A549 (cell line): ENCODE measurements at regions not wholly inside any gene's neighbourhood (a gene's known extent, or its start where the extent isn't known, plus 50 kb on each side); places are given as distances from the start of the nearest gene placed in this dataset.
"Not testable (repeated sequence)": the region's sequence is repeated elsewhere in the genome, so short reads cannot be mapped to it uniquely, and the experiment has no call there.

Experiments
- ATAC-seq, 2 experiments: fragments of 200-7000 bp in 1 of 2; fragments of >200 bp in 1 of 2; cut with Nextera tagmentation in 1 of 2; cut with Tn5 transposase in 1 of 2; 3 replicates each; pipeline versions ENCODE4 v1.8.0 to v1.9.1; 2018 to 2020; ENCODE audit warnings: mild to moderate bottlenecking in 1 of 2, moderate library complexity in 1 of 2
- CTCF ChIA-PET: fragments of 300-600 bp; sonication (Branson Sonifier 250); formaldehyde crosslinking; extraction: SDS; loops from one replicate; lab custom pipeline; 2021; ENCODE audit warnings: antibody characterized with exemption, inconsistent platforms; lab: Yijun Ruan, JAX
- POLR2A ChIA-PET: fragments of 350-600 bp; formaldehyde crosslinking; extraction: SDS; loops from one replicate; lab custom pipeline; 2021; ENCODE audit warnings: antibody characterized with exemption, inconsistent platforms; lab: Yijun Ruan, JAX
- DNase-seq, 2 experiments: peaks; one replicate each; pipeline versions ENCODE4 v3.0.0 to v3.0.0-alpha.2; 2011 to 2016; ENCODE audit warnings: low read depth in 1 of 2, low spot score in 1 of 2
- FAIRE-seq: peaks from 2 replicates; lab custom pipeline; 2011; peaks lifted over from hg19 to GRCh38; lab: Jason Lieb, UNC
- H3K27ac ChIP-seq, 2 experiments: fragments of >200 bp; sonication (Bioruptor Twin); formaldehyde crosslinking; 3 replicates each; pipeline ENCODE4 v1.5.1; 2016 to 2017
- H3K4me1 ChIP-seq: fragments of >200 bp; sonication (Bioruptor Twin); formaldehyde crosslinking; 3 replicates; pipeline ENCODE4 v1.6.1; 2016
- H3K4me2 ChIP-seq: fragments of >200 bp; sonication (Bioruptor Twin); formaldehyde crosslinking; 3 replicates; pipeline ENCODE4 v1.6.1; 2016
- H3K4me3 ChIP-seq: fragments of >200 bp; sonication (Bioruptor Twin); formaldehyde crosslinking; 3 replicates; pipeline ENCODE4 v1.5.1; 2016
- H3K9me3 ChIP-seq: fragments of >200 bp; sonication (Bioruptor Twin); formaldehyde crosslinking; 3 replicates; pipeline ENCODE4 v1.6.1; 2016
- CEBPB ChIP-seq, 2 experiments: fragments of >200 bp in 1 of 2; sonication (Bioruptor Twin) in 1 of 2; formaldehyde crosslinking in 1 of 2; IDR thresholded peaks; 2 replicates each; pipeline ENCODE4 v1.6.1; 2012 to 2016
- CHD4 ChIP-seq: fragments of 200-600 bp; sonication (generic); IDR thresholded peaks from 2 replicates; pipeline ENCODE4 v1.6.1; 2016; ENCODE audit warnings: antibody characterized with exemption, mild to moderate bottlenecking, borderline replicate concordance
- EP300 ChIP-seq, 2 experiments: fragments of >200 bp; sonication (Bioruptor Twin); formaldehyde crosslinking; IDR thresholded peaks; 2 replicates in 1 of 2; 3 replicates in 1 of 2; pipeline ENCODE4 v1.6.1; 2016 to 2017
- ESRRA ChIP-seq: fragments of 150-350 bp; IDR thresholded peaks from 2 replicates; pipeline ENCODE4 v1.6.1; 2014; ENCODE audit warnings: mild to moderate bottlenecking, low read length, borderline replicate concordance
- FOSB ChIP-seq: fragments of 250-450 bp; sonication (Bioruptor Pico); IDR thresholded peaks from 2 replicates; pipeline ENCODE4 v1.5.0; 2020; ENCODE audit warnings: mild to moderate bottlenecking, moderate library complexity
- GATA3 ChIP-seq: IDR thresholded peaks from 2 replicates; pipeline ENCODE4 v1.6.1; 2012; ENCODE audit warnings: borderline replicate concordance
- HDAC2 ChIP-seq: fragments of 200-600 bp; sonication (generic); IDR thresholded peaks from 2 replicates; pipeline ENCODE4 v1.6.1; 2016
- HOXB5 ChIP-seq: fragments of 250-450 bp; sonication (Bioruptor Pico); IDR thresholded peaks from 2 replicates; pipeline ENCODE4 v1.5.0; 2020; ENCODE audit warnings: mild to moderate bottlenecking, moderate library complexity
- JUNB ChIP-seq: fragments of >200 bp; sonication (Bioruptor Twin); formaldehyde crosslinking; IDR thresholded peaks from 2 replicates; pipeline ENCODE4 v1.6.1; 2016
- MAFK ChIP-seq: fragments of 450-650 bp; IDR thresholded peaks from 2 replicates; pipeline ENCODE4 v1.6.1; 2014; ENCODE audit not compliant: partially characterized antibody
- NPAS2 ChIP-seq: fragments of 250-450 bp; sonication (Bioruptor Pico); IDR thresholded peaks from 2 replicates; pipeline ENCODE4 v1.8.0; 2022; ENCODE audit warnings: mild to moderate bottlenecking, moderate library complexity, borderline replicate concordance
- PHF8 ChIP-seq: fragments of 200-600 bp; sonication (generic); IDR thresholded peaks from 2 replicates; pipeline ENCODE4 v1.6.1; 2016; ENCODE audit warnings: low read depth, mild to moderate bottlenecking, antibody characterized with exemption, moderate library complexity, borderline replicate concordance
- POLR2AphosphoS2 ChIP-seq: conservative IDR thresholded peaks from 2 replicates; pipeline ENCODE4 v1.6.1; 2012; ENCODE audit warnings: low read length, improper control_type of control experiment, inconsistent platforms
- RARB ChIP-seq: fragments of 250-450 bp; sonication (Bioruptor Pico); IDR thresholded peaks from 2 replicates; pipeline ENCODE4 v1.8.0; 2021; ENCODE audit warnings: mild to moderate bottlenecking, moderate library complexity
- RCOR1 ChIP-seq: fragments of 150-350 bp; IDR thresholded peaks from 2 replicates; pipeline ENCODE4 v1.6.1; 2014; ENCODE audit warnings: antibody characterized with exemption, low read length, low read depth
- TP53 ChIP-seq: fragments of 250-450 bp; sonication (Bioruptor Pico); IDR thresholded peaks from 2 replicates; pipeline ENCODE4 v1.5.0; 2021; ENCODE audit warnings: mild to moderate bottlenecking, moderate library complexity
- ZC3H11A ChIP-seq: fragments of 450-650 bp; IDR thresholded peaks from 2 replicates; pipeline ENCODE4 v1.6.1; 2014; ENCODE audit warnings: antibody characterized with exemption, mild to moderate bottlenecking
- ZFP36 ChIP-seq: fragments of 450-650 bp; IDR thresholded peaks from 2 replicates; pipeline ENCODE4 v1.6.1; 2014; ENCODE audit warnings: borderline replicate concordance; ENCODE audit not compliant: partially characterized antibody
- ZNF302 ChIP-seq: fragments of 250-450 bp; sonication (Bioruptor Pico); IDR thresholded peaks from 2 replicates; pipeline ENCODE4 v1.9.0; 2021; ENCODE audit warnings: inconsistent platforms, mild to moderate bottlenecking, moderate library complexity
- WGBS: methylation state at CpG from one replicate; pipeline ENCODE4 v1.1.6; 2017; ENCODE audit errors: missing lambda C conversion rate; 5-methylcytosine and 5-hydroxymethylcytosine counted together
- TF ChIP-seq, protein P1 (sequence below): fragments of 250-450 bp; sonication (Bioruptor Pico); IDR thresholded peaks from 2 replicates; pipeline ENCODE4 v1.5.0; 2021; ENCODE audit warnings: mild to moderate bottlenecking, moderate library complexity, borderline replicate concordance
- TF ChIP-seq, protein P2 (sequence below): fragments of 200-600 bp; sonication (generic); IDR thresholded peaks from 2 replicates; pipeline ENCODE4 v1.6.1; 2016; ENCODE audit warnings: antibody characterized with exemption, mild to moderate bottlenecking, moderate library complexity
- TF ChIP-seq, protein P3 (sequence below): IDR thresholded peaks from 2 replicates; pipeline ENCODE4 v1.6.1; 2012; ENCODE audit warnings: low read depth, borderline replicate concordance

DNA sequence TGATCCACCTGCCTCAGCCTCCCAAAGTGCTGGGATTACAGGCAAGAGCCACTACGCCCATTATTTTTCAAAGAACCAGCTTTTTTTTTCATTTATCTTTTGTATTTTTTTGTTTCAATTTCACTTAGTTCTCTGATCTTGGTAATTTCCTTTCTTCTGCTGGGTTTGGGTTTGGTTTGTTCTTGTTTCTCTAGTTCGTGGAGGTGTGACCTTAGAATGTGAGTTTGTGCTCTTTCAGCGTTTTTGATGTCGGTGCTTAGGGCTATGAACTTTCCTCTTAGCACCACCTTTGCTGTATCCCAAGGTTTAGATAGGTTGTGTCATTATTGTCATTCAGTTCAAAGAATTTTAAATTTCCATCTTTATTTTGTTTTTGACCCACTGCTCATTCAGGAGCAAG lies 86.7 kb upstream of the MSTN start:
- Histone ChIP-seq H3K9me3 (no peaks in the 10 kb centered on the region; the same call in 2 of the 3 replicates), H3K4me1 (no peaks in the 10 kb centered on the region), H3K4me2 (no peak overlapping the region), H3K27ac (no peak overlapping the region), H3K4me3 (no peak overlapping the region)
- CTCF ChIA-PET = interaction anchor here (1.4 kb wide), 1 partner anchor 16 kb away, joined by 5 read pairs; no protein-coding TSS in a partner anchor
- FAIRE-seq = no peak
- peak; percentile 8 for TF ChIP-seq MAFK
- TF ChIP-seq ESRRA = no peak
- WGBS = 73% methylated on average over 4 of the region's 4 CpGs
- POLR2A ChIA-PET = no interaction called here
- DNase-seq = no peak
- ATAC-seq = no peak

DNA sequence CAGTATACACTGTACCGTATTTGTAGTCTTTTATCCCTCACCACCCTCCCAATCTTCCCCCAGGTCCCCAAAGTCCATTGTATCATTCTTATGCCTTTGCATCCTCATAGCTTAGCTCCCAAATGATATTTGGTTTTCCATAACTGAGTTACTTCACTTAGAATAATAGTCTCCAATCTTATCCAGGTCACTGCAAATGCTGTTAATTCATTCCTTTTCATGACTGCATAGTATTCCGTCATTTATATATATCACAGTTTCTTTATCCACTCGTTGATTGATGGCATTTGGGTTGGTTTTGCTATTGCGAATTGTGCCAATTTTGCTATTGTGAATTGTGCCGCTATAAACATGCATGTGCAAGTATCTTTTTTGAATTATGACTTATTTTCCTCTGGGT lies 83.6 kb upstream of the MSTN start:
- POLR2A ChIA-PET = not testable (repeated sequence)
- WGBS = 49% methylated on average over 5 of the region's 5 CpGs

DNA sequence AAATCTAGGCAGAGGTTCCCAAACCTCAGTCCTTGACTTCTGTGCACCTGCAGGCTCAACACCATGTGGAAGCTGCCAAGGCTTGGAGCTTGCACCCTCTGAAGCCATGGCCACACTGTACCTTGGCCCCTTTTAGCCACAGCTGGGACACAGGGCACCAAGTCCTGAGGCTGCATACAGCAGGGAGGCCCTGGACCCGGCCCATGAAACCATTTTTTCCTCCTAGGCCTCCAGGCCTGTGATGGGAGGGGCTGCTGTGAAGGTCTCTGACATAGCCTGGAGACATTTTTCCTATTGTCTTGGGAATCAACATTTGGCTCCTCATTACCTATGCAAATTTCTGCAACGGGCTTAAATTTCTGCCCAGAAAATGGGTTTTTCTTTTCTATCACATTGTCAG lies 77.9 kb upstream of the MSTN start:
- H3K9me3 ChIP-seq, ATAC-seq, H3K4me3 ChIP-seq, H3K27ac ChIP-seq, DNase-seq, FAIRE-seq, POLR2A ChIA-PET, H3K4me2 ChIP-seq, CTCF ChIA-PET: not testable (repeated sequence)
- peak; percentile 97 for TF ChIP-seq ZFP36
- WGBS = 62% methylated on average over 2 of the region's 2 CpGs
- peaks cover 20% of the 10 kb centered on the region for H3K4me1 ChIP-seq

More for the DNA sequence above, 83.6 kb upstream of the MSTN start:
- DNase-seq, H3K4me1 ChIP-seq, H3K9me3 ChIP-seq, H3K27ac ChIP-seq, CTCF ChIA-PET, FAIRE-seq, H3K4me2 ChIP-seq, ATAC-seq, H3K4me3 ChIP-seq: not testable (repeated sequence)

DNA sequence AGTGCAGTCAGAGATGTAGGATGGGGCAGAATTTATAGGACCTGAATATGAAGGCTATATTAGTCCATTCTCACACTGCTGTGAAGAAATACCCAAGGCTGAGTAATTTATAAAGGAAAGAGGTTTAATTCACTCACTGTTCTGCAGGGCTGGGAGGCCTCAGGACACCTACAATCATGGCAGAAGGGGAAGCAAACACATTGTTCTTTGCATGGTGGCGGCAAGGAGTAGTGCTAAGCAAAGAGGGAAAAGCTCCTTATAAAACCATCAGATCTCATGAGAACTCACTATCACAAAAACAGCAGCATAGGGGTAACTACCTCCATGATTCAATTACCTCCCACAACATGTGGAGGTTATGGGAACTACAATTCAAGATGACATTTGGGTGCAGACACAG lies 76.8 kb upstream of the MSTN start:
- POLR2A ChIA-PET = no interaction called here
- Histone ChIP-seq H3K27ac (no peak overlapping the region), H3K4me1 (peaks cover 20% of the 10 kb centered on the region), H3K4me2 (no peak overlapping the region), H3K4me3 (no peak overlapping the region), H3K9me3 (peaks cover 8% of the 10 kb centered on the region)
- FAIRE-seq (no peak), DNase-seq (no peak), ATAC-seq (no peak)
- WGBS = 80% methylated on average over 1 of the region's 1 CpG
- TF ChIP-seq TP53 (CRISPR knock-in tag) = no peak
- no peak for TF ChIP-seq NPAS2 (CRISPR knock-in tag)
- TF ChIP-seq CEBPB (IDR thresholded peaks at IDR 0.05) = no peak
- no peak for TF ChIP-seq ZFP36
- TF ChIP-seq HDAC2 = no peak
- no peak for TF ChIP-seq CHD4
- TF ChIP-seq RCOR1 = no peak
- TF ChIP-seq, protein P1, sequence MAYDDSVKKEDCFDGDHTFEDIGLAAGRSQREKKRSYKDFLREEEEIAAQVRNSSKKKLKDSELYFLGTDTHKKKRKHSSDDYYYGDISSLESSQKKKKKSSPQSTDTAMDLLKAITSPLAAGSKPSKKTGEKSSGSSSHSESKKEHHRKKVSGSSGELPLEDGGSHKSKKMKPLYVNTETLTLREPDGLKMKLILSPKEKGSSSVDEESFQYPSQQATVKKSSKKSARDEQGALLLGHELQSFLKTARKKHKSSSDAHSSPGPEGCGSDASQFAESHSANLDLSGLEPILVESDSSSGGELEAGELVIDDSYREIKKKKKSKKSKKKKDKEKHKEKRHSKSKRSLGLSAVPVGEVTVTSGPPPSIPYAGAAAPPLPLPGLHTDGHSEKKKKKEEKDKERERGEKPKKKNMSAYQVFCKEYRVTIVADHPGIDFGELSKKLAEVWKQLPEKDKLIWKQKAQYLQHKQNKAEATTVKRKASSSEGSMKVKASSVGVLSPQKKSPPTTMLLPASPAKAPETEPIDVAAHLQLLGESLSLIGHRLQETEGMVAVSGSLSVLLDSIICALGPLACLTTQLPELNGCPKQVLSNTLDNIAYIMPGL = no peak
- TF ChIP-seq EP300 (IDR thresholded peaks at IDR 0.05) = no peak
- no peak for TF ChIP-seq RARB (CRISPR knock-in tag)
- CTCF ChIA-PET = interaction anchor here (0.6 to 0.8 kb wide), 2 partner anchors 180 to 443 kb away, joined by 3 read pairs; partner anchors contain the start of gene HIBCH

DNA sequence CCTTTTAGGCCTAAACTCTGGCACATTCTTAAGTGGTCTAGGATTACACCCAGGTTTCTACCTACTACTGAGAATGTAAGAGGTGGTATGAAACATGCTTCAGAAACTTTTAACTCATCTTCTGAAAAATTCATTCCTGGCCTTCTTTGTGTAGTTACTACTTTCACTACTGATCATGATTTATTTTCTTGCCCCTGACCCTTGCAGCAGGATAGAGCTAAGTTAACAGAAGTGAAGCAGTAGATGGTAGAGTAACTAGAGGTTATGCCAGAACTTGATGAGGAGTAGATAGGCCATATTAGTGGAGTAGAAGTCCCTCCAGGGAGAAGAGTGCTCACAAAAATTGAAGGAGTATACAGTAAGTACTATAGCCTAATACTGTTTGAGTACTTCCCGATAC lies 75.5 kb upstream of the MSTN start:
- ATAC-seq (no peak), FAIRE-seq (no peak), DNase-seq (no peak)
- Histone ChIP-seq H3K4me3 (no peak overlapping the region), H3K27ac (no peak overlapping the region), H3K9me3 (peaks cover 10% of the 10 kb centered on the region), H3K4me1 (peaks cover 20% of the 10 kb centered on the region), H3K4me2 (no peak overlapping the region)
- ChIA-PET CTCF (interaction anchor here (0.7 kb wide), 1 partner anchor 11 kb away, joined by 4 read pairs; no protein-coding TSS in a partner anchor), POLR2A (no interaction called here)
- WGBS = 97% methylated on average over 1 of the region's 1 CpG
- no peak for TF ChIP-seq ZNF302 (CRISPR knock-in tag)
- no peak for TF ChIP-seq FOSB
- TF ChIP-seq CHD4 = no peak
- TF ChIP-seq, protein P2, sequence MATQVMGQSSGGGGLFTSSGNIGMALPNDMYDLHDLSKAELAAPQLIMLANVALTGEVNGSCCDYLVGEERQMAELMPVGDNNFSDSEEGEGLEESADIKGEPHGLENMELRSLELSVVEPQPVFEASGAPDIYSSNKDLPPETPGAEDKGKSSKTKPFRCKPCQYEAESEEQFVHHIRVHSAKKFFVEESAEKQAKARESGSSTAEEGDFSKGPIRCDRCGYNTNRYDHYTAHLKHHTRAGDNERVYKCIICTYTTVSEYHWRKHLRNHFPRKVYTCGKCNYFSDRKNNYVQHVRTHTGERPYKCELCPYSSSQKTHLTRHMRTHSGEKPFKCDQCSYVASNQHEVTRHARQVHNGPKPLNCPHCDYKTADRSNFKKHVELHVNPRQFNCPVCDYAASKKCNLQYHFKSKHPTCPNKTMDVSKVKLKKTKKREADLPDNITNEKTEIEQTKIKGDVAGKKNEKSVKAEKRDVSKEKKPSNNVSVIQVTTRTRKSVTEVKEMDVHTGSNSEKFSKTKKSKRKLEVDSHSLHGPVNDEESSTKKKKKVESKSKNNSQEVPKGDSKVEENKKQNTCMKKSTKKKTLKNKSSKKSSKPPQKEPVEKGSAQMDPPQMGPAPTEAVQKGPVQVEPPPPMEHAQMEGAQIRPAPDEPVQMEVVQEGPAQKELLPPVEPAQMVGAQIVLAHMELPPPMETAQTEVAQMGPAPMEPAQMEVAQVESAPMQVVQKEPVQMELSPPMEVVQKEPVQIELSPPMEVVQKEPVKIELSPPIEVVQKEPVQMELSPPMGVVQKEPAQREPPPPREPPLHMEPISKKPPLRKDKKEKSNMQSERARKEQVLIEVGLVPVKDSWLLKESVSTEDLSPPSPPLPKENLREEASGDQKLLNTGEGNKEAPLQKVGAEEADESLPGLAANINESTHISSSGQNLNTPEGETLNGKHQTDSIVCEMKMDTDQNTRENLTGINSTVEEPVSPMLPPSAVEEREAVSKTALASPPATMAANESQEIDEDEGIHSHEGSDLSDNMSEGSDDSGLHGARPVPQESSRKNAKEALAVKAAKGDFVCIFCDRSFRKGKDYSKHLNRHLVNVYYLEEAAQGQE = no peak
- TF ChIP-seq PHF8 = no peak
- TF ChIP-seq ZC3H11A = no peak
- TF ChIP-seq GATA3 = no peak
- no peak for TF ChIP-seq HOXB5 (CRISPR knock-in tag)
- TF ChIP-seq RARB (CRISPR knock-in tag) = no peak
- TF ChIP-seq JUNB = no peak
- TF ChIP-seq POLR2AphosphoS2 = no peak
- TF ChIP-seq, protein P3, sequence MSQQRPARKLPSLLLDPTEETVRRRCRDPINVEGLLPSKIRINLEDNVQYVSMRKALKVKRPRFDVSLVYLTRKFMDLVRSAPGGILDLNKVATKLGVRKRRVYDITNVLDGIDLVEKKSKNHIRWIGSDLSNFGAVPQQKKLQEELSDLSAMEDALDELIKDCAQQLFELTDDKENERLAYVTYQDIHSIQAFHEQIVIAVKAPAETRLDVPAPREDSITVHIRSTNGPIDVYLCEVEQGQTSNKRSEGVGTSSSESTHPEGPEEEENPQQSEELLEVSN = no peak
- TF ChIP-seq EP300 (IDR thresholded peaks at IDR 0.05) = no peak
- no peak for TF ChIP-seq HDAC2
